ENCODE measurements at regions not wholly inside any gene's neighbourhood (a gene's known extent, or its start where the extent isn't known, plus 50 kb on each side); places are given as distances from the start of the nearest gene placed in this dataset.

- H3K9me3 ChIP-seq (ENCODE audit: insufficient read depth, low read depth, low read length) = peaks cover 2% of the 10 kb centered on the region
- H4K8ac ChIP-seq (ENCODE audit: low read depth, low read length) = peak overlapping the region; percentile 47
- no peaks in the 10 kb centered on the region for H3K27me3 ChIP-seq (ENCODE audit: insufficient read depth, low read length)
- peak overlapping the region; percentile 77 for H4K91ac ChIP-seq (ENCODE audit: low read depth, low read length)
- no CpG with 5 or more reads among the region's 6 CpGs for WGBS (ENCODE audit: extremely low coverage, insufficient coverage, insufficient read length)
- H3K4me2 ChIP-seq (ENCODE audit: low read length) = no peak overlapping the region
- H3K14ac ChIP-seq (ENCODE audit: low read length) = peak overlapping the region; percentile 79
- no peak overlapping the region for H2AK5ac ChIP-seq (ENCODE audit: low read length)
- H3K79me2 ChIP-seq (ENCODE audit: control insufficient read depth, insufficient read depth, low read length, poor library complexity) = no peaks in the 10 kb centered on the region
- H3K4me3 ChIP-seq (ENCODE audit: low read depth, low read length) = no peak overlapping the region
- H2BK5ac ChIP-seq (ENCODE audit: low read depth, low read length, poor library complexity) = peak overlapping the region; percentile 40
- DNase-seq = no peak
- no peak overlapping the region for H2AFZ ChIP-seq (ENCODE audit: insufficient read depth, low read length, poor library complexity)
- H3K23ac ChIP-seq (ENCODE audit: low read length) = no peak overlapping the region
- peaks cover 8 to 10% of the 10 kb centered on the region in 2 experiments for H3K4me1 ChIP-seq (ENCODE audit: control insufficient read depth in 1 of 2, insufficient read depth in 2 of 2, low read length in 2 of 2)
- no peak overlapping the region for H3K27ac ChIP-seq (ENCODE audit: low read depth, low read length)
- peak overlapping the region; percentile 43 for H2BK120ac ChIP-seq (ENCODE audit: insufficient read depth, low read length, poor library complexity)
- H3K18ac ChIP-seq (ENCODE audit: low read length) = peak overlapping the region; percentile 45
- peak overlapping the region; percentile 62 for H4K12ac ChIP-seq (ENCODE audit: low read depth, low read length)
- H3K9ac ChIP-seq (ENCODE audit: low read length) = no peak overlapping the region
- peak overlapping the region; percentile 71 for H2BK12ac ChIP-seq (ENCODE audit: low read length)
- H3K4ac ChIP-seq (ENCODE audit: low read depth, low read length) = no peak overlapping the region
- H3K36me3 ChIP-seq (ENCODE audit: control insufficient read depth in 1 of 2, insufficient read depth in 2 of 2, low read length in 2 of 2) = peaks cover 0 to 2% of the 10 kb centered on the region in 2 experiments
- H3K79me1 ChIP-seq (ENCODE audit: low read length) = peaks cover 9% of the 10 kb centered on the region
These were observed 190.9 kb downstream of the ZNF486 start for GRCh38 chr19:20357921-20358320.

- Histone ChIP-seq H3K18ac (ENCODE audit: low read length) (no peak overlapping the region), H3K27me3 (ENCODE audit: insufficient read depth, low read length) (no peaks in the 10 kb centered on the region), H4K8ac (ENCODE audit: low read depth, low read length) (no peak overlapping the region), H2AFZ (ENCODE audit: insufficient read depth, low read length, poor library complexity) (no peak overlapping the region), H3K4ac (ENCODE audit: low read depth, low read length) (no peak overlapping the region), H3K36me3 (ENCODE audit: control insufficient read depth in 1 of 2, insufficient read depth in 2 of 2, low read length in 2 of 2) (no peaks in the 10 kb centered on the region), H3K27ac (ENCODE audit: low read depth, low read length) (no peak overlapping the region), H3K4me1 (ENCODE audit: control insufficient read depth in 1 of 2, insufficient read depth in 2 of 2, low read length in 2 of 2) (peaks cover 0 to 3% of the 10 kb centered on the region in 2 experiments), H3K4me2 (ENCODE audit: low read length) (no peak overlapping the region), H2BK12ac (ENCODE audit: low read length) (peak overlapping the region; percentile 88), H3K9ac (ENCODE audit: low read length) (no peak overlapping the region), H3K23ac (ENCODE audit: low read length) (no peak overlapping the region), H2BK5ac (ENCODE audit: low read depth, low read length, poor library complexity) (no peak overlapping the region), H4K12ac (ENCODE audit: low read depth, low read length) (no peak overlapping the region), H3K14ac (ENCODE audit: low read length) (no peak overlapping the region), H2BK120ac (ENCODE audit: insufficient read depth, low read length, poor library complexity) (no peak overlapping the region), H3K79me2 (ENCODE audit: control insufficient read depth, insufficient read depth, low read length, poor library complexity) (no peaks in the 10 kb centered on the region), H3K9me3 (ENCODE audit: insufficient read depth, low read depth, low read length) (no peaks in the 10 kb centered on the region), H3K79me1 (ENCODE audit: low read length) (peaks cover 2% of the 10 kb centered on the region), H3K4me3 (ENCODE audit: low read depth, low read length) (no peak overlapping the region), H2AK5ac (ENCODE audit: low read length) (no peak overlapping the region), H4K91ac (ENCODE audit: low read depth, low read length) (peak overlapping the region; percentile 70)
- DNase-seq = no peak
These were observed 184.2 kb downstream of the ZNF486 start for GRCh38 chr19:20351244-20351643.

GRCh38 chr19:20349206-20349605 lies 182.2 kb downstream of the ZNF486 start:
- Histone ChIP-seq H3K27ac (ENCODE audit: low read depth, low read length) (peak overlapping the region; percentile 96), H3K23ac (ENCODE audit: low read length) (no peak overlapping the region), H2AK5ac (ENCODE audit: low read length) (no peak overlapping the region), H2AFZ (ENCODE audit: insufficient read depth, low read length, poor library complexity) (no peak overlapping the region), H3K4me2 (ENCODE audit: low read length) (peak overlapping the region; percentile 13), H4K8ac (ENCODE audit: low read depth, low read length) (no peak overlapping the region), H3K9me3 (ENCODE audit: insufficient read depth, low read depth, low read length) (no peaks in the 10 kb centered on the region), H3K18ac (ENCODE audit: low read length) (no peak overlapping the region), H3K4me3 (ENCODE audit: low read depth, low read length) (no peak overlapping the region), H3K14ac (ENCODE audit: low read length) (no peak overlapping the region), H2BK12ac (ENCODE audit: low read length) (no peak overlapping the region), H3K79me1 (ENCODE audit: low read length) (peaks cover 5% of the 10 kb centered on the region), H3K9ac (ENCODE audit: low read length) (no peak overlapping the region), H3K4me1 (ENCODE audit: control insufficient read depth in 1 of 2, insufficient read depth in 2 of 2, low read length in 2 of 2) (peaks cover 0 to 3% of the 10 kb centered on the region in 2 experiments), H3K79me2 (ENCODE audit: control insufficient read depth, insufficient read depth, low read length, poor library complexity) (no peaks in the 10 kb centered on the region), H4K91ac (ENCODE audit: low read depth, low read length) (no peak overlapping the region), H4K12ac (ENCODE audit: low read depth, low read length) (no peak overlapping the region), H3K4ac (ENCODE audit: low read depth, low read length) (no peak overlapping the region), H3K27me3 (ENCODE audit: insufficient read depth, low read length) (no peaks in the 10 kb centered on the region), H2BK5ac (ENCODE audit: low read depth, low read length, poor library complexity) (peak overlapping the region; percentile 76), H2BK120ac (ENCODE audit: insufficient read depth, low read length, poor library complexity) (peak overlapping the region; percentile 51), H3K36me3 (ENCODE audit: control insufficient read depth in 1 of 2, insufficient read depth in 2 of 2, low read length in 2 of 2) (no peaks in the 10 kb centered on the region)
- no peak for DNase-seq
- WGBS (ENCODE audit: extremely low coverage, insufficient coverage, insufficient read length) = no CpG with 5 or more reads among the region's 2 CpGs

- no peak overlapping the region for H3K14ac ChIP-seq (ENCODE audit: low read length)
- H3K79me2 ChIP-seq (ENCODE audit: control insufficient read depth, insufficient read depth, low read length, poor library complexity) = no peaks in the 10 kb centered on the region
- H3K4me1 ChIP-seq (ENCODE audit: control insufficient read depth in 1 of 2, insufficient read depth in 2 of 2, low read length in 2 of 2) = no peaks in the 10 kb centered on the region
- no peaks in the 10 kb centered on the region for H3K36me3 ChIP-seq (ENCODE audit: control insufficient read depth in 1 of 2, insufficient read depth in 2 of 2, low read length in 2 of 2)
- no CpG with 5 or more reads among the region's 4 CpGs for WGBS (ENCODE audit: extremely low coverage, insufficient coverage, insufficient read length)
- H3K4ac ChIP-seq (ENCODE audit: low read depth, low read length) = no peak overlapping the region
- no peaks in the 10 kb centered on the region for H3K27me3 ChIP-seq (ENCODE audit: insufficient read depth, low read length)
- no peak overlapping the region for H4K12ac ChIP-seq (ENCODE audit: low read depth, low read length)
- no peak overlapping the region for H3K27ac ChIP-seq (ENCODE audit: low read depth, low read length)
- H3K9ac ChIP-seq (ENCODE audit: low read length) = no peak overlapping the region
- H2AFZ ChIP-seq (ENCODE audit: insufficient read depth, low read length, poor library complexity) = no peak overlapping the region
- H3K18ac ChIP-seq (ENCODE audit: low read length) = no peak overlapping the region
- no peak overlapping the region for H2BK120ac ChIP-seq (ENCODE audit: insufficient read depth, low read length, poor library complexity)
- no peak overlapping the region for H3K23ac ChIP-seq (ENCODE audit: low read length)
- no peak overlapping the region for H4K8ac ChIP-seq (ENCODE audit: low read depth, low read length)
- H4K91ac ChIP-seq (ENCODE audit: low read depth, low read length) = no peak overlapping the region
- no peak overlapping the region for H2BK5ac ChIP-seq (ENCODE audit: low read depth, low read length, poor library complexity)
- H3K79me1 ChIP-seq (ENCODE audit: low read length) = no peaks in the 10 kb centered on the region
- no peak for DNase-seq
- H2BK12ac ChIP-seq (ENCODE audit: low read length) = no peak overlapping the region
- H3K4me2 ChIP-seq (ENCODE audit: low read length) = no peak overlapping the region
- H3K4me3 ChIP-seq (ENCODE audit: low read depth, low read length) = no peak overlapping the region
- H2AK5ac ChIP-seq (ENCODE audit: low read length) = no peak overlapping the region
- no peaks in the 10 kb centered on the region for H3K9me3 ChIP-seq (ENCODE audit: insufficient read depth, low read depth, low read length)
These were observed 172.4 kb downstream of the ZNF486 start for GRCh38 chr19:20339444-20339843.
